Sigmoid colon (tissue), 3 donors: ENCODE measurements at regions not wholly inside any gene's neighbourhood (a gene's known extent, or its start where the extent isn't known, plus 50 kb on each side); places are given as distances from the start of the nearest gene placed in this dataset.
"Not testable (repeated sequence)": the region's sequence is repeated elsewhere in the genome, so short reads cannot be mapped to it uniquely, and the experiment has no call there.

Experiments used
- CTCF ChIP-seq, 4 experiments: fragments of 450-650 bp in 3 of 4; fragments of 200-600 bp in 1 of 4; IDR thresholded peaks; one replicate each; pipeline ENCODE4 v1.5.1; 2016 to 2019; ENCODE audit warnings: antibody characterized with exemption in 4 of 4, mild to moderate bottlenecking in 3 of 4, moderate library complexity in 2 of 4
- POLR2A ChIP-seq, 2 donors: fragments of 450-650 bp; IDR thresholded peaks; one replicate each; pipeline ENCODE4 v1.6.1; 2016; ENCODE audit warnings: antibody characterized with exemption in 2 of 2, mild to moderate bottlenecking in 2 of 2, moderate library complexity in 2 of 2

GRCh38 chr2:90151805-90152204 is 1460.3 kb downstream of the RPIA start:
- not testable (repeated sequence) for TF ChIP-seq POLR2A, CTCF (IDR thresholded peaks at IDR 0.05)
